Type B pancreatic cell (in vitro differentiated cells): ENCODE measurements at regions not wholly inside any gene's neighbourhood (a gene's known extent, or its start where the extent isn't known, plus 50 kb on each side); places are given as distances from the start of the nearest gene placed in this dataset.

Experiments used
- DNase-seq: peaks from one replicate; pipeline ENCODE4 v3.0.0; 2021; ENCODE audit warnings: mixed read lengths; ENCODE audit not compliant: unreplicated experiment; ENCODE audit errors: extremely low spot score
- H3K27ac Mint-ChIP-seq: 2 replicates; pipeline ENCODE4 v1.8.0; 2021; ENCODE audit warnings: mild to moderate bottlenecking, mixed read lengths
- H3K27me3 Mint-ChIP-seq: 2 replicates; pipeline ENCODE4 v1.8.0; 2021; ENCODE audit warnings: mixed read lengths
- H3K36me3 Mint-ChIP-seq: 2 replicates; pipeline ENCODE4 v1.8.0; 2021; ENCODE audit warnings: mixed read lengths
- H3K4me1 Mint-ChIP-seq: one replicate; pipeline ENCODE4 v1.8.0; 2021; ENCODE audit warnings: mixed read lengths; ENCODE audit not compliant: unreplicated experiment
- H3K4me3 Mint-ChIP-seq: 2 replicates; pipeline ENCODE4 v1.8.0; 2021; ENCODE audit warnings: mild to moderate bottlenecking, mixed read lengths
- H3K9me3 Mint-ChIP-seq: 2 replicates; pipeline ENCODE4 v1.8.0; 2021; ENCODE audit warnings: mixed read lengths
- CTCF ChIP-seq: fragments of 200-600 bp; sonication (generic); conservative IDR thresholded peaks from 2 replicates; pipeline ENCODE4 v1.5.0; 2021; ENCODE audit warnings: antibody characterized with exemption, mild to moderate bottlenecking

DNA sequence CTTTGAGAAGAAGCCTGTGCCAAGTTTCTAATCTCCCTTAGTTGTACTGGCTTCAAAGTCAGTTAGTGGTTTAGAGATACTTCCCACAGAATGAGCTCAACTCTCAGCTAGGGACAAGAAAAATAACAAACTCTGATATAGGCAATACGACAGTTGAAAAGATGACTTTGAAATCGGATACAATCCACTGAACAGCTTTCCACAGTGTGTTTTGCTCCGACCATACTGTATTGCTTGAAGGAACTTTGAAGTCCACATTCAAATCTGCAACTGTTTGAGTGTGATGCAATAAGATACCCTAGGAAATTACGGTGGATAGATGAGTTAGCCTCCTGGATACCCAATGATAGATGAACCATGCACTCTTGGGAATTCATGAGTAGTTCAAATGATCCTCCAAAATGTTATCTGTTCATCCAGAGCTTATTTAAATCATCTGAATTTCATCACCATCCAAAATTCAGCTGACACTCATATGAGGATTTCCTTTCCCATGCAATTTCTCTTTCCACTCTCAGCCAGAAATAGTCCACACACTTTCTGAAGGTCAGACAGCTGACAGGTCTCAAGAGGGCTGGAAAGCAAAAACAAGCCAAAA is 443.8 kb downstream of the HAO1 start:
- Mint-ChIP-seq H3K36me3 (no peaks in the 10 kb centered on the region), H3K27me3 (peaks cover 4% of the 10 kb centered on the region), H3K9me3 (no peaks in the 10 kb centered on the region), H3K4me3 (no peak overlapping the region), H3K27ac (no peak overlapping the region), H3K4me1 (peaks cover 10% of the 10 kb centered on the region)
- no peak for TF ChIP-seq CTCF
- DNase-seq: no peak

DNA sequence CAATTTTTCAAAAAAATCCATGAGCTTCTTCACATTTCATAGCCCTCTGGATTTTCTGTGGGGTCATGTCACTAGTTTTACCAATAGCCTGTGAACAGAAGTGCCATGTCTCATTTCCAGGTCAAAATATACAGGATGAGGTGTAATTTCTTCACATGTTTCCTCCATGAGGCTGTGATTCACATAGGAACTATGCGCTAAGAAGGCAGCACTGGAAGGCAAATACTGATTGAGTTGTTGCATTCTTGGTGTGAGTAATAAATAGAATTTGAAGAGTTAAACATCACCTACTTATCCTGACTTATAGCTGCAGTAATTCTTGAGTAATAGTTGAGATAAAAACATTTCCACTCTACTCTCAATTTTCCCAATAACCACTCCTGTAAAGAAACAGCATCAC is 442.3 kb downstream of the HAO1 start:
- no peaks in the 10 kb centered on the region for H3K36me3 Mint-ChIP-seq

DNA sequence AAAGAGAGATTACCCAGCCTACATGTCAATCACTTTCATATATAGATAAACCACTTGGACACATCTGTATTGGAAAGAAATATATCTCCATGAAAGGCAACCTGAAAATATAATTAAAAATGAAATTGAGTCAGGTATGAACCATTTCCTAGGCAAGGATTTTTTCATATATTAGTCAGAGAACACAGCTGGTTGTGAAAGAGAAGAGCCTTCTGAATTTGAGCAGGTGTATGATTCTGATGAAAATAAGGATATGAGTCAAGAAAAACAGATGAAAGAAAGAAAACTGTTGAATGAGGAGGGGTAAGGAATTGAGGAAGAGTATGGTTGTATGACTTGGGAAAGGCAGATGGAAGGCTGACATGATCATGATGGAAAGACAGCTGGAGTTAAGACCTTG is 441.1 kb downstream of the HAO1 start:
- TF ChIP-seq CTCF: no peak
- no peak for DNase-seq

More for the DNA sequence above, 442.3 kb downstream of the HAO1 start:
- TF ChIP-seq CTCF: no peak
- Mint-ChIP-seq H3K27ac (no peak overlapping the region), H3K4me1 (peaks cover 10% of the 10 kb centered on the region), H3K9me3 (no peaks in the 10 kb centered on the region), H3K27me3 (peaks cover 4% of the 10 kb centered on the region), H3K4me3 (no peak overlapping the region)
- DNase-seq: no peak

DNA sequence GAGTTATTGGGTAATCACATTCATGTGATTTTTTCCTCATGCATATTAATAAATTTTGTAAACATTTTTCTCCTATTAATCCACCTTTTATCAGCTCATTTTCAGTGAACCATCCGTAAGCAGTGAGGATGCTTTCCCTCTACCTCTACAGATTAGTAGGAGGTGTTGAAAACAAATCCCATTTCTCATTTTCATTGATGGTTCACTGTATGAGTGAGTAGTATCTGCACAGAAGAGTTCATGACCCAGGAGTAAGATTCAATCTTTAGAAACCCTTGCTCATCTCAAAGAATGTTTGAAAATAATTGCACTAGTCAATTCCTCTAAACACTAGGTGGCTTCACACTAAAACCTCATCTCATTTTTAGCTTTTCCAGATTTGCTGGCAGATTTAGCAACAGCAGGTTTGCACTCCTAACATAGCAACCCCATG is 440.0 kb downstream of the HAO1 start:
- Mint-ChIP-seq H3K4me1 (peaks cover 10% of the 10 kb centered on the region), H3K27ac (no peak overlapping the region), H3K27me3 (peaks cover 4% of the 10 kb centered on the region), H3K4me3 (no peak overlapping the region), H3K36me3 (no peaks in the 10 kb centered on the region), H3K9me3 (no peaks in the 10 kb centered on the region)
- no peak for TF ChIP-seq CTCF
- no peak for DNase-seq

More for the DNA sequence above, 441.1 kb downstream of the HAO1 start:
- Mint-ChIP-seq H3K4me1 (peaks cover 10% of the 10 kb centered on the region), H3K27me3 (peaks cover 4% of the 10 kb centered on the region), H3K9me3 (no peaks in the 10 kb centered on the region), H3K4me3 (no peak overlapping the region), H3K27ac (no peak overlapping the region), H3K36me3 (no peaks in the 10 kb centered on the region)

DNA sequence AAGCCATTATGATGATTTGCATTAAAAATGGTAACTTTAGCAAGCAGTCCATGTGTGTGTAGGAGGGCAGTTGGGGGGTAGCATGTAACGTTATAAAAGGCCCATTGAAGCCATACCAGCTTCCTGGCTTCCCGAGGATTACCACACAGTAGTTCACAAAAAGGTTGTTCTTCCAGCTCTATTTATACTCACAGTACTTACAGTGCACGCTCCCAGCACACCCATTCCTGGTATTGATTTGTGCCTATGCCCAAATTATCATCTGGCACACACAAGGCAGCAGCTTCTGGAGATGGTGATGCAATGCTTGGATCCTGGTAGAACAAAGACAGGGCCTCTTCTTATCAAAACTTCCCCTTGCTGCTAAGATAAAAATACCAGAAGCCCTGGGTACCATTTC is 436.8 kb downstream of the HAO1 start:
- DNase-seq: no peak
- H3K9me3 Mint-ChIP-seq: no peaks in the 10 kb centered on the region
- H3K4me1 Mint-ChIP-seq: peaks cover 6% of the 10 kb centered on the region
- TF ChIP-seq CTCF: no peak
- no peak overlapping the region for H3K4me3 Mint-ChIP-seq
- no peak overlapping the region for H3K27ac Mint-ChIP-seq
- H3K27me3 Mint-ChIP-seq: peaks cover 4% of the 10 kb centered on the region
- H3K36me3 Mint-ChIP-seq: no peaks in the 10 kb centered on the region
